NCI-H345 (cell line): ENCODE measurements at regions not wholly inside any gene's neighbourhood (a gene's known extent, or its start where the extent isn't known, plus 50 kb on each side); places are given as distances from the start of the nearest gene placed in this dataset.

ENCODE experiments used
- DNase-seq: peaks from one replicate; lab custom pipeline; 2025; lab: John Stamatoyannopoulos, UW

DNA sequence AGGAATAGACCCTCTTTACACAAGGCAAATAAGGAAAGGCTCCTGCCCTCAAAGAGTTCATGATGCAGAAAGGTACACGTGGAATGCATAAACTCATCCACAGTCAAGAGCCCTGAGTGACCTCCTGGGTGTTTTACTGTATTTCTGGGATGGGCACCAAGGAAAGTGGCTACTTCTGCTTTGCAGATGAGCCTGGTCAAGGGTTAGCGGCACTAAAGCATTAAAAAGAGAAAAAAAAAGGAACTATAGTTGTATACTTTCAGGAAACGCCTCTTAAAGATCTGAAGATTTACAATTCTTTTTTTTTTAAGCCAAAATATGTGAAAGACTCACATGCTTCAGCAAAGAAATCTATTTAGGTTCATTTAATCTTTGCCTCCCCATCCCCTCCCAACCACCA, 366.2 kb upstream of the PDE4D start:
- no peak for DNase-seq

DNA sequence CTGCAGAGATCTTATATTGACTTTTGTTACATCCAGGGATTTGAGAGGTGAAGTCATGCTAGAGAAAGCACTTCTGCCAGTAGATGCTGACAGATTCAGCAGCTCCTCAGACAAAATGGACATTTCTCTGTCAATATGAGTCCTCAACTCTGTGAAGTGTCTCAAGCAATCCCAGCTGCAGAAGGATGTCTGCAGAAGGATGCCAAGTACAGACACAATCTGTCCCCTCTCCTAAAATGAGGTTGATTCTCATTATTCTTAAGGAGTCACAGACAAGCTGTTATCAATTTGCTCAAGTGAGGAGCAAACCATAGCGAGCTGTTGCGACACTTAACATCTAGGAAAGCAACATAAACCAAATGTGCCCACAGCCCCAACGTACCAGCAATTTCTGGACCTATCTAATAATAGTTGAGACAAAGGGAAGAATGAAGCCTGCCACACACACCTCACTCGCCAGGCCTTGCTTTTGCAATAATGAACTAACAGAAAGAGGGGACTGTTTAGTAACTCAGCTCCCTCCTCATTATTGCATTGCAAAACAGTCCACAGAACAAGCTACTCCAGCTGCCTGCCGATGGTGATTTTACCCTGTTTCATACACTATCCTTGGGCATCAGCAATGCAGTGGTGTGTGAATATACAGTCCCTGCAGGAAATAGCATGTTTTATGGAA, 364.2 kb upstream of the PDE4D start:
- no peak for DNase-seq

DNA sequence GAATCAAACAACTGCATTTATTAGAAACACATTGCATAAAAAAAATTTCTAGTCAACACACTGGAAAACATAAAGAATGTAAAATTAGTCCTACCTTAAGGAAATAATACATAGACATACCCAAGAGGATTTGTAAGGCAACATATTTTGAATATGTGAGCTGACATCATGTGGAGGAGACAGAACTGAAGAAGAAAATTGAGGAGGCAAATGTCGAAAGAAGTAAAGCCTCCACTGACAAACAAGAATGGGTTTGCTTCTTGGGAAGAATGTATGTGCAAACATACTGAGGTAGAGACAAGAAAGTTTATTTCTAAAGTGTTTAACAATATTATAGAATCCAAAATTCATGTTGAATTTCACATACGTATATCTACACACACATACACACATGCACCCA, 363.0 kb upstream of the PDE4D start:
- DNase-seq: no peak

DNA sequence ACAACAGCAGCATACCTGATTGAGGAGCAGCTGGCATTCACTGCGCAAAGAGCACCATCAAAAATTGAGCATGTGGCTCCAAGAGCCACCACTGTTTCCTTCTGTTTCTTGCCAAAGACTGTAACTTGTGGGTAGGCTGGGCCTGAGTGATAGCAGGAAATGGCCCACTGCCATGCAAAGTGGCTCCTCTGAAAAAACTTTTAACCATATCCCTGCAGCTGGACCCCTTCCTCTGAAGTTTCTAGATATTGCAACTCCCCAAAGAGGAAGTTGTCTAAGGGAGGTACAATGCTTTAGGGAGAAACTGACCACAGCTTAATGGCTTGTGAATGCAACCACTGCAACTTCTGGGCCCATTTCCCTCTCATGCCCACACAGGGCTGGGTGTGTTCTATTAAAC, 355.4 kb upstream of the PDE4D start:
- no peak for DNase-seq

DNA sequence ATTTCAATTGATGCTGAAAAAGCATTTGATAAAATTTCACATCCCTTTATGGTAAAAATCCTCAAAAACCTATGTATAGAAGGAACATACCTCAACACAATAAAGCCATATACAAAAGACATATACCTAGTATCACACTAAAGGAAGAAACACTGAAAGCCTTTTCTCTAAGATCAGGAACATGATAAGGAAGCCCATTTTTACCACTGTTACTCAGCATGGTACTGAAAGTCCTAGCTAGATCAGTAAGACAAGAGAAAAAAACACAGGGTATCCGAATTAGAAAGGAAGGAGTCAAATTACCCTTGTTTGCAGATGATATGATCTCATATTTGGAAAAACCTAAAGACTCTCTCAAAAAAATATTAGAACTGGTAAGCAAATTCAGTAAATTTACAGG, 350.2 kb upstream of the PDE4D start:
- DNase-seq: no peak

DNA sequence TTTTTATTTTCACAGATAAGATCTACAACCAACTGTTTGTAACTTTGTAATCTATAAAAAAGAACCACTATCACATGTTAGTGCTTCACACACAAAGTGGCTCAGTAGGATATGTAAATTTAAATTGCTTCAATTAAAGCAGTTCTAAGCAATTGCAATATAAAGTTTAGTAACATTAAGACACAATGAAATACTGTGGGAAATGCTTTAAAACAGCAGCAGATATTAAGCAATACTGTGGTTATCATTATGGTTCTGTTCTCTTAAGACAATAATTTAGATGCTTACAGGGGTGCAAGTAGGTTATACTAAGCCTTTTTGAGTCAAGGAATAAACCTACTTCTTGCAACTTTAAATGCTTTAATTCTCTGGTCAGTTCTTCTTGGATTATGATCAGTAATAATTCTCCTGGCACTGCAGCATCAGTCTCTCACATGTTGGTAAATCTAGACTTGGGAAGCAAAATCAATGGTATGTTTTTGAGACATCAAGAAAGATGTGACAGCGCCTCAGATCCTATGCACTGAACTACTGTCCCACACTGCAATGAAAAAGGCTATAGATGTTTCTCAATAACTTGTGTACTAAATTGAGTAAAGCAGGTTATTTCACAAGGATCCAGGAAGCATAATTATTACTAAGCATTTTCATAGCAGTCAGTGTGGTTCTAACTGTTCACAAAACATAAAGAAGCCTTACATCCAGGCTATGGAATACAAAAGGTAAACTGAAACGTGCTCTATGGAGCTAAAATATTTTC, 338.7 kb upstream of the PDE4D start:
- DNase-seq: no peak

DNA sequence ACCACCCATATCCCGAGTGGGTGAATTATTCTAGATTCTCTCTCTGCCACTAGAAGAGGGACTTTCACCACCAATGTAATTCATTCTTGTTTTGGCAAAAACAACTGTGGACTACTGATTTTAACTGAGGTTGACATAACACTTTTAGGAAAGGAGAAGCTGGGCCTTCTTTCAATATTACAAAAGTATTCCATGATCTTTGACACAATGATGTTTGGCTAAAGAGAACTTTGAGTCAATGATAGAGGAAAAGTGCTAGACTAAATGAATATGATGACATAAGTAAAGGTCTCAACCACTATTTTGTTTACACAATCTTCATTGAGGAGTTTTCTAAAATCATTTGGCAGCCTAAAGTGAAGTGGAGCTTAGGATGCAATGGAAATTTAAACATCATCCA, 336.9 kb upstream of the PDE4D start:
- DNase-seq: no peak

DNA sequence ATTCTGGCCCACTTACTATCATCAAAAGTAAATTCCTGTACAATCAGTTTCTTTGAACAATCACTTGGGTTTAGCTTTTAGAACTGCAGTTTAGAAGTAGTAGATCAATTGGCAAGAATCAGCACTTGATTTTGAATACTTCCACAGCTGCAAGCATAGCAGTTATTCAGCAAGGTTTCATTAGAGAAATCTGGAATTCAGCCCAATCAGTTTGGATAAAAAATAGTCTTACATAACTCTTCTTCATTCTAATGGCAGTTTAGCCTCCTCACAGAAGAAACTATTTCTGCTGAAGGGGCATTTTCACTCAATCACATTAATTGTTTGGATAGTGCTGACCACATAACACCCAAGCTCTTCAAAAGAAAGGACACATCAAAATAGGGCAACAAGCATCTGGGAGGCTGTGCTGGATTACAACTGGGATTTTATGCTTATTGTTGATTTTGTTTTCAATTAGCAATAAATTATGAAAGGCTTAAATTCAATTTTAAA, 336.2 kb upstream of the PDE4D start:
- DNase-seq: no peak

DNA sequence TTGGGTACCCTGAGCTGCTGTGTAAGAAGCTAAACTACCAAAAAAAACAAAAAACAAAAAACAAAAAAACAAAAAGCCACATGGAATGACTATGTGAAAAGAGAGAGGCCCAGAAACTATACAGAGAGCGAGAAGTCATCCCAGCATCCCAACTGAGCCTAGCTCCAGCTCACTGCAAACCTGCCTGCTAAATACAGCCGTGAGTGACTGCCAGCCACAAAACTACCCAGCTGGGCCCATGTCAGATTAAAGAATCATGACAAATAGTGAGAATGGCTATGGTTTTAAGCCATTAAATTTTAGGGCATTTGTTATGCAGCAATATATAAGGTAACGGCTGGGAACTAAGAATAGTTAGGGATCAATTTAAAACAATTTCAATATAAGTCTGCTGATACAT, 335.1 kb upstream of the PDE4D start:
- no peak for DNase-seq

DNA sequence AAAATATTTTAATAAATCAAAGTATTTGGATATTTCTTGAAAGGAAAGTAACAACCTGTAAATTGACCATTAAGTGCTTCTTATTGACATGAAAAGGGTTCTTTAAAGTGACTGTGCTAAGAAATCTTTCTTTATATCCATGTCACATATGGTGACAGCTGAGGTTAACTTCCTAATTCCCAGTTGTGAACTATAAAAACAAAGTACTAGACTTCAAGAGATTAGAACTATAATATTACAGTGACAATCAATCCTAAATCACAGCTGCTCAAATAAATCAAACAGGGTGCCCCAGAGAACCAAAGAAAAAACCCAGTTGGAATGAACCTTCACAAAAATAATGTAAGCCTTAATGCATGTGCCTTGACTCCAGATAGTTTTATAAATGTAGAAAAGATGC, 332.6 kb upstream of the PDE4D start:
- no peak for DNase-seq

DNA sequence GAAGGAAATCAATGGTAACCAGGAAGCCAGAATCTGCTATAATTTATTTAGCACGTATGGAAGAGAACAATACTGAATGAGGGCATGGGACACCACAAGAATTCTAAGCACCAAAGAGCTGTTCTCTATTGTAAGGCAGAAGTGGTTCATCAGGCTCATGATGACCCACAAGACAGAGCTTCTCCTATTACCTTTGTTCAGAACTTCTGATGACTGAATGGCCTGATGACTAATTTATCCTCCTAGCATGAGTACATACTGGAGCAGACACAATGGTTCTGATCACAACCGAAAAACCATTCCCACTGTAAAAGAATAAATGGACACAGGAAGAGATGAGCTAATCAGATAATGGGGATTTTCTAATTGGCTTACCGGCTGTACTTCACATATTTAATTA, 329.8 kb upstream of the PDE4D start:
- no peak for DNase-seq

DNA sequence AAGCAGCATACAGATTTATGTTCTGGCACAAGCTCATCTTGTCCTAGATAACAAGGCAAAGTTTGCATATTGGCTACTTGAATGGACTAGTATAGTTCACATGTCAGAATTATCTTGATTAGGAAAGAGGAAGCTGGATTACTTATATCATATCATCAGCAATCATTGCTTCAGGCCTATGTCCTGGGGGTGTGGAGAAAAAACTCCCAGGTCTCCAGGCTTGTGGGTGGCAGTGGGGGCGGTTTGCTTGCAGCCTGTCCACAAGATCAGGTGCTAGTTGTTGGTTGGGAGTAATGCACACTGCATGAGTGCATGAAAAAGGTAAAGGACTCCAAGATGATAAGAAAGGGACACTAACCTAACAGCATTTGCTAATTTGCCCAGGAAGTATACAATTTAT, 326.4 kb upstream of the PDE4D start:
- no peak for DNase-seq

DNA sequence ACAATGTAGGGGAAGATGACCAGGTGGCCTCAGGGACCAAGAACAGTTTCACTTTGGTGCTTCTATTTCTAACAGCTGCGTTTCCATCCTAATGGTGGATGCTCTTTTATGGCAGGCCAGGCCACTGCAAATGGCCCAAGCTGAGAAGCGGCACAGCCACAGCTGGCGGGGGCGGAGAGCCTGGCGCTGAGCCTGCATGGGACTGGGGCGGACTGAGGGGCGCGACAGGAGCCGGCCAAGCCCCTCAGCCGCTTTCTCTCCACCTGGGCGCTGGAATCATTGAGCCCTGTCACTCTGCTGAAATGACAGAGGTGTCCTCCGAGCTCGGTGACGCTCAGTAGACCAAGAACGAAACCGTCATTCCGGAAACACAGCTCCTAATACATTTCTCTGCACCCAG, 317.3 kb upstream of the PDE4D start:
- DNase-seq: no peak

DNA sequence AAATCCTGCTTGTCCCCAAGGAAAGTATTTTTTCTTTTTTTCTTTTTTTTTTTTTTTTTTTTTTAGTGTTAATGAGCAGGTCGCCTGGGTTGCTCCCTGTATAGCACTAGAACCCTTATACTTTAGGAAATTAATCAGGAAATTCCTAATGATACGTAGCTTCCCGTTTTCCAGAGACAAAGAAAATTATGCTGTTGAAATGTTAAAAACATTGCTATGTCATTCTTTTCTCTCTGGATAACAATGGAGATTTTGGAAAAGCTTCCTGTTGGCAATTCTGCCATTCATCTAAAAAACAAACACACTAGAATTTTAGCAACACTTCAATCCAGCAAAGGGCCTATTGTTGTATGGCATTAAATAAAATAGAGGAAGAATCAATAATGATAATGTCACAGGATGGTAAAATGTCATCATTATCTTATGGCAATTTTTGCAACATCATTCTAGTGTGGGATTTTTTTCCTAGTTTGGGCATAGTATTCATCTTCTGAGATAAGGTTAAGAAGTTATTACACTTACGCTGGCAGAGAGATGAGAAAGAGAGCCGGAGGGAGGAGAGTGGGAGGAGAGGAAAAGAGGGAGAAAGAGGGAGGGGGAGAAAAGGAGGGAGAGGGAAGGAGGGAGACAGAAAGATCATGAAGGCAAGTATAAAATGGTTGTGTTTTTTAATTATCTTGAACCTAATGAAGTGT, 315.8 kb upstream of the PDE4D start:
- DNase-seq: no peak

DNA sequence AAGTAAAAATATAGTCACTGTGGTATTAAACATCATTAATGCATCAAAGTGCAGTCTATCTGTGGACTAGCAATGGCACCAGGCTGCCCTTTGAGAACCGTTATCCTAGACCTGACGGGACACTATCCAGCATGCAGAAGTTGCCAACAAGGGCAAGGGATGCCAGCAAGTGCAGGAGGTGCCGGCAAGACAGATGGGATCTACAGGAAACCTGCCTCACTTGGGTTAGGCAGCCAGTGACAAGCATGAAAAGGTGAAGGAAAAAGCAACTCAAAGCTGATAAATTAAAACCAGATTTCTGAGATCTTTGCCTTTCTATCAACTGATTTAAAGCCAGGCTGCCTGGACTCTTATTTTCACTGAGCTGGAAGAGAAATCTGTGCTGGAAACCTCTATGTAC, 315.2 kb upstream of the PDE4D start:
- no peak for DNase-seq

DNA sequence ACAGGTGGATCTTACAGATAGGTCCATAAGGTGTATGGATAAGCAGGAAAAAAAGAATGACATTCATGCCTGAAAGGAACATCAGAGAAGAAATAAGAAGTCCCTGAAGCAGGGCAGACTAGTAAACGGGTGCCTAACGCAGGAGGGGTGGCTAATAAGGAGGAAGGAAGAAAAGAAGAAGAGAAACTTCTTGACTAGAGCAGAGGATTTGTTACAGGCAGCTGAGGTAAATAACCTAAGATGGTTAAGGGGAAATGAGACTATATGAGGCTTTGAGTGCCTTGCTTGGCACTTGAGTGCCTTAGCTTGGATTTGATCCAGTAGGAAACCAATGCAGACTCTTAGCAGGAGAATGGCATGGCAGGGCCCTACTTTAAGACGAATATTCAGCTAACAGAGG, 313.5 kb upstream of the PDE4D start:
- DNase-seq: no peak

DNA sequence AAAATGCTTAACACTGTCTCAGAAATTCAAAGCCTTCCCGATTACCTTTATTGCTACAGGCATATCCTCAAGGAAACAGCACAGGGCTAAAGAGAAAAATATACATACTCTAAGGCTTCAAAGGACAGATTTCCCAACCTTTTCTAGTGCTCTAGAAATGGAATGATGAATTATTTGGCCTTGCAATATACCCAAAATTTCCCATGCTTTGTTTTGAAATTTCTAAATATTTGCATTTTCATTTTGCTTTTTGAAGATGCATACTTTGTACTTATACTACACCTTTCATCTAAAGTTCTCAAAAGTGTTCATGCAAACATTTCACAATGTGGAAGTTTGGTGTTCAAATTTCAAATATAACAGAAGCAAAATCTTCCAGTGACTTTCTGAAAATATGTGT, 312.7 kb upstream of the PDE4D start:
- DNase-seq: no peak

DNA sequence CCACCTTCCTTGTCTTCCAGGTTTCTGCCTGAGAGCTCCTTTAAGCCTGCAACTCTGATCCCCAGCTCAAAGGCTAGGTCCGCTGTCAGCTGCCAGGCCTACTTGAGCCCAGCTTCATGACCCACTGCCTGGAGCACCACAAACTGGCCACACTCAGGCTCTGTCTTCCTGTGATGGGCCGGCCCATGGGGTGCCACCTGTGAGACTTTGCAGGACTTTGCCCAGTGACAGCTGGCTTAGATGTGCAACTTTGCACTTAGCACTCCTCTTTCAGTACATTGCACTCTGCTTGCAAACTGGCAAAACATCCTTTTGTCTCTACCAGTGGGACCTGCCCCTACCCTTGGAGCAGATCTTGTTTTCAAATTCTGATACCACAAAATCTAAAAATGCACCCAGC, 311.5 kb upstream of the PDE4D start:
- DNase-seq: no peak

DNA sequence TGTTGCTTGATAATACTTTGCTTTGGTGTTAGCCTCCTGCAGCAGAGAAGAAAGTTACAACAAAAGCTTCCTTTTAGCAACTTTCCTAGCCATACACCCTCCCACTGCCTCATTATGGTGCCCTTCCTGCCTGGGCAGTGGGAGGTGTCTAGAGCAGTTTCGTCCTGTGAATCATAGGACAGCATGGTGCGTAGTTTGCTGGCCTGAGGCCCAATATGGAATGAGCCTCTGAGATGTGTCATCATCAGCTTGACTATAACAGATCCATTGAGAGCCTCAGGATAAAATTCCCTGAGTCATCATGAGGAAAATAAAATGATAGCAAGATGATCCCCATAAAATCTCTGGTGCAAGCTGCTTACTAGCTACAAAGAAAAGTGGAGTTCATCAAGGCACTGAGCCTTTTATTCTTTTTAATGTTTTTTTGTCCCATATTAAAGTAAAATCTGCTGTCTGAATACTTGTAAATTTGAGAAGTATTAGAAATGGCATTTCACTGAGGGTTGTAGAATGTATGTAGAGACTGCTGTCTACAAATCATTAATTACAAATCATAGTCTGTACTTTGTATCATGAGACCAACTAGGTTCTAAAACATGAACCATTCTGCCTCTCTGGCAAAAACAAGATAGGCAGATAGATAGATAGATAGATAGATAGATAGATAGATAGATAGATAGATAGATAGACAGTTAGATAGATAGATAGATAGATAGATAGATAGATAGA, 303.0 kb upstream of the PDE4D start:
- DNase-seq: no peak

DNA sequence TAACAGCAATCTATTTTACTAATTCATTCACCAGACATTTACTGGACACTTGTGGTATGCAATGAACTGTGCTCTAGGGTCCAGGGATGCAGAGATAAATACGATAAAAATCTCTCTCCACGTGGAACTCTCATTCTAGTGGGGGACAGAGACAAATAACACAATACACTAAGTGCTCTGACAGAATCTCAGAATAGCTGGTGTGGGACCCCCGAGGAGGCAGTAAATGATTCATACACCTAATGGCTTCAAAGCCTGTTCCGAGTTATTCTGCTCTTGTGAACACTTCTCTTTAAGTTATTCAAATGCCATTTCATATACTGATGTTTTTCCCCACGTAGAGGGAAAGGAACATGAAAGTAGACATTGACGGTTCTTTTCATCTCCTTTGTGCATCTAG, 302.0 kb upstream of the PDE4D start:
- DNase-seq: no peak

DNA sequence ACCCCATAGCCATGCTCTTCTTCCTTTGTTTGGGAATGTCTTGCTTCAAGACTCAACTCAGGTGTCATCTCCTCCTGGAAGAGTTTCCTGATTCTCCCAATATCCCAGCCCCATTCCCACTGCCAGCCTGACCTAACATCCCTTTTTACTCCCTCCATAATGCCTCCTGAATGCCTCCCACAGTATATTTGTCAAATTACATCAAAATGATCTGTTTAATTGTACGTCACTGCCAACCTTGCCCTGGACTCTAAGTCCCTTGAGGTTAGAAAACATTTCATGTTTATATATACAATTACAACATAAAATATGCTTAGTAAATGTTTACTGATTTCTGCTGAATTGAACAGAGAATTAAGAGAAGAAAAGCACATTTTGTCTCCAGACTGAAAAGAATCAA, 301.6 kb upstream of the PDE4D start:
- no peak for DNase-seq

DNA sequence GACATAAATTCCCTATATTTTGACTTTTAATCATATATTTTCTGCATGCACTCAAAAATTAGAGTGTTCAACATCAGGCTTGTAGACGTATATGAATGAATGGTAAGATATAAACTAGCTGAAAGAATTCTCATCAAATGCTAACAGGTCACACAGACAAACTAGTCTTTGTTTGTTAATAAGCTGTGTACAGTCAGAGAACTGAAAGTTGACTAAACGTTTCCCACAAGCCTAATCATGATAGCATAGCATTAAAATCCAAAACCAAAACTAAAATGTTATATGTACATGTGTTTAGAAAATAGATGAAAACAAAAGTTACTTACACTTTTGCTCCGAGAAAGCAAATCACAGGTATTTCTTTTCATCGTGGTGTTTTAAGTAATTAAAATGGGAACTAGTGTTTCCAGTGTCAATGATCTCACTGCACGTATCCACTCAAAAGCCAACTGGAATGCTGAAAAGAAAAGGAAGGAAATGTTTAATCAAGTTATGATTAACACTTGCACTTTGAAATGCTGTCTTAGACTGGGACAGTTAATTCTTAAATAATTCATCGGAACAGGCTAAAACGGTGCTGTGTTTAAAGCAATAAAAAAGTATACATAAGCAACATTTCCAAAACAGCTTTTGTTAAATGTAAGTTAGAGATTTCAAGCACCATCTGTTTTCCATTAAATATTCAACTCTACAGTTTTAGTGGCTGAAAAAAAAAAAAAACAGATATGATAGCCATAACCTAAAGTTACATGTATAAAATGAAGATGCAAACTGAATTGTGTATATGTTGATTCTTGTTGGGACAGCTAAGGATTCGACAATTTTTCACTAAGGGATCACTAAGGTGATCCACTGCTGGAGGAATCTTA, 291.9 kb upstream of the PDE4D start:
- DNase-seq: no peak
